ENCODE measurements at regions not wholly inside any gene's neighbourhood (a gene's known extent, or its start where the extent isn't known, plus 50 kb on each side); places are given as distances from the start of the nearest gene placed in this dataset.

DNA sequence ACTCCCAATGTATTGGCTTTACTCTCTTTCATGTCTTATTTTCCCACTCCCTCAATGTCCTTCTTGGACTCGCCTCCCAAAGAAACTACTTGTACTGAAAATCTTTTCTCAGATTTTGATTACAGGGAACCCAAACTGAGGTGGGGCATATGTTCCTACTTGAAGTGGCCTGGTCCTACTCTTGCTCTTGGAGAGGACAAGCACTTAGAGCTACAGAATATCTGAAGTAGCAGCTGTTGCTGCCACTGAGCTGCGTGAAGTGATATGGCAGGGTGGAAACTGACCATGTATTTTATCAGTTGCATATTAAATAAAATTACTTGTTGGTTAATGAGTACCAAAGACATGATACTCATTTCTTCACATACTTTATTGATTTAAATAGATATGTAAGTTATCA lies 129.5 kb downstream of the TSEN15 start:
- Histone ChIP-seq H3K4me1 (ENCODE audit: control insufficient read depth, insufficient read depth, low read length) (no peaks in the 10 kb centered on the region), H3K36me3 (ENCODE audit: control insufficient read depth in 2 of 2, insufficient read depth in 1 of 2, low read length in 2 of 2) (no peaks in the 10 kb centered on the region), H3K9me3 (ENCODE audit: control insufficient read depth, insufficient read depth, low read depth, low read length) (no peaks in the 10 kb centered on the region), H3K27ac (ENCODE audit: extremely low read depth, low read depth, low read length) (no peak overlapping the region), H3K4me3 (ENCODE audit: low read depth, low read length) (no peak overlapping the region)
- CTCF ChIA-PET = no interaction called here
- POLR2A ChIA-PET = no interaction called here
- TF ChIP-seq ZNF311 (tag by site-specific recombination; IDR thresholded peaks at IDR 0.05; ENCODE audit: borderline replicate concordance) (no peak), GLIS2 (tag by site-specific recombination; IDR thresholded peaks at IDR 0.05) (no peak), ZNF530 (tag by site-specific recombination; IDR thresholded peaks at IDR 0.05; ENCODE audit: low read depth) (no peak), ZNF830 (tag by site-specific recombination; IDR thresholded peaks at IDR 0.05; ENCODE audit: low read depth) (no peak), ZNF202 (tag by site-specific recombination; IDR thresholded peaks at IDR 0.05; ENCODE audit: borderline replicate concordance) (no peak), ZNF600 (tag by site-specific recombination; IDR thresholded peaks at IDR 0.05) (no peak), SALL2 (tag by site-specific recombination; IDR thresholded peaks at IDR 0.05; ENCODE audit: borderline replicate concordance) (no peak), ZNF214 (tag by site-specific recombination; IDR thresholded peaks at IDR 0.05; ENCODE audit: borderline replicate concordance) (no peak), ZNF677 (tag by site-specific recombination; IDR thresholded peaks at IDR 0.05) (no peak), ZNF777 (tag by site-specific recombination; IDR thresholded peaks at IDR 0.05; ENCODE audit: borderline replicate concordance) (no peak), ZNF658 (tag by site-specific recombination; IDR thresholded peaks at IDR 0.05) (no peak), ZNF239 (tag by site-specific recombination; IDR thresholded peaks at IDR 0.05) (no peak), ZBTB1 (tag by site-specific recombination; IDR thresholded peaks at IDR 0.05) (no peak), IKZF3 (tag by site-specific recombination; IDR thresholded peaks at IDR 0.05) (no peak), ZNF114 (tag by site-specific recombination; IDR thresholded peaks at IDR 0.05) (no peak)
- TF ChIP-seq, protein P1, sequence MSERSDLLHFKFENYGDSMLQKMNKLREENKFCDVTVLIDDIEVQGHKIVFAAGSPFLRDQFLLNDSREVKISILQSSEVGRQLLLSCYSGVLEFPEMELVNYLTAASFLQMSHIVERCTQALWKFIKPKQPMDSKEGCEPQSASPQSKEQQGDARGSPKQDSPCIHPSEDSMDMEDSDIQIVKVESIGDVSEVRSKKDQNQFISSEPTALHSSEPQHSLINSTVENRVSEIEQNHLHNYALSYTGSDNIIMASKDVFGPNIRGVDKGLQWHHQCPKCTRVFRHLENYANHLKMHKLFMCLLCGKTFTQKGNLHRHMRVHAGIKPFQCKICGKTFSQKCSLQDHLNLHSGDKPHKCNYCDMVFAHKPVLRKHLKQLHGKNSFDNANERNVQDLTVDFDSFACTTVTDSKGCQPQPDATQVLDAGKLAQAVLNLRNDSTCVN (tag by site-specific recombination; optimal IDR thresholded peaks at IDR 0.05) = no peak
- TF ChIP-seq, protein P2, sequence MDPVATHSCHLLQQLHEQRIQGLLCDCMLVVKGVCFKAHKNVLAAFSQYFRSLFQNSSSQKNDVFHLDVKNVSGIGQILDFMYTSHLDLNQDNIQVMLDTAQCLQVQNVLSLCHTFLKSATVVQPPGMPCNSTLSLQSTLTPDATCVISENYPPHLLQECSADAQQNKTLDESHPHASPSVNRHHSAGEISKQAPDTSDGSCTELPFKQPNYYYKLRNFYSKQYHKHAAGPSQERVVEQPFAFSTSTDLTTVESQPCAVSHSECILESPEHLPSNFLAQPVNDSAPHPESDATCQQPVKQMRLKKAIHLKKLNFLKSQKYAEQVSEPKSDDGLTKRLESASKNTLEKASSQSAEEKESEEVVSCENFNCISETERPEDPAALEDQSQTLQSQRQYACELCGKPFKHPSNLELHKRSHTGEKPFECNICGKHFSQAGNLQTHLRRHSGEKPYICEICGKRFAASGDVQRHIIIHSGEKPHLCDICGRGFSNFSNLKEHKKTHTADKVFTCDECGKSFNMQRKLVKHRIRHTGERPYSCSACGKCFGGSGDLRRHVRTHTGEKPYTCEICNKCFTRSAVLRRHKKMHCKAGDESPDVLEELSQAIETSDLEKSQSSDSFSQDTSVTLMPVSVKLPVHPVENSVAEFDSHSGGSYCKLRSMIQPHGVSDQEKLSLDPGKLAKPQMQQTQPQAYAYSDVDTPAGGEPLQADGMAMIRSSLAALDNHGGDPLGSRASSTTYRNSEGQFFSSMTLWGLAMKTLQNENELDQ (tag by site-specific recombination; IDR thresholded peaks at IDR 0.05; ENCODE audit: low read depth) = no peak

DNA sequence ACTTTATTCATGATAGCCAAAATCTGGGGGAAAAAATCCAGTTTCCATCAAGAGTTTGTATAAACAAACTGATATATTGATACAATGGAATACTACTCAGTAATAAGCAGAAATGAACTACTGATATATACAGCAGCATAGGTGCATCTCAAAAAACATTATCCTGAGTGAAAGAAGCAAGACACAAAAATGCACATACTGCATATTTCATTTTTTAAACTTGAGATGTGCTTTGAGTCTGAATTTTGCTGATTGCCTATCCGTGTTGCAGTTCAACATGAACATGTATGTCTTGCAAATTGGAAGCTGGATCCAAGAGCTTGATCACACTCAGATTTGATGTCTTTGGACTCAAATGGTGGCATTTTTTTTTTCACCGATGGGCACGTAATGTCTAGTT lies 132.4 kb downstream of the TSEN15 start:
- Histone ChIP-seq H3K9me3 (ENCODE audit: control insufficient read depth, insufficient read depth, low read depth, low read length) (no peaks in the 10 kb centered on the region), H3K27ac (ENCODE audit: extremely low read depth, low read depth, low read length) (no peak overlapping the region), H3K4me3 (ENCODE audit: low read depth, low read length) (no peak overlapping the region), H3K4me1 (ENCODE audit: control insufficient read depth, insufficient read depth, low read length) (no peaks in the 10 kb centered on the region), H3K36me3 (ENCODE audit: control insufficient read depth in 2 of 2, insufficient read depth in 1 of 2, low read length in 2 of 2) (no peaks in the 10 kb centered on the region)
- ChIA-PET POLR2A (no interaction called here), CTCF (no interaction called here)
- TF ChIP-seq ZNF510 (tag by site-specific recombination; IDR thresholded peaks at IDR 0.05; ENCODE audit: insufficient replicate concordance) (no peak), ZNF37A (tag by site-specific recombination; IDR thresholded peaks at IDR 0.05) (no peak), GFI1B (tag by site-specific recombination; IDR thresholded peaks at IDR 0.05) (no peak), GLIS2 (tag by site-specific recombination; IDR thresholded peaks at IDR 0.05) (no peak), ZNF335 (tag by site-specific recombination; conservative IDR thresholded peaks at IDR 0.05) (no peak)
- TF ChIP-seq, protein P3, sequence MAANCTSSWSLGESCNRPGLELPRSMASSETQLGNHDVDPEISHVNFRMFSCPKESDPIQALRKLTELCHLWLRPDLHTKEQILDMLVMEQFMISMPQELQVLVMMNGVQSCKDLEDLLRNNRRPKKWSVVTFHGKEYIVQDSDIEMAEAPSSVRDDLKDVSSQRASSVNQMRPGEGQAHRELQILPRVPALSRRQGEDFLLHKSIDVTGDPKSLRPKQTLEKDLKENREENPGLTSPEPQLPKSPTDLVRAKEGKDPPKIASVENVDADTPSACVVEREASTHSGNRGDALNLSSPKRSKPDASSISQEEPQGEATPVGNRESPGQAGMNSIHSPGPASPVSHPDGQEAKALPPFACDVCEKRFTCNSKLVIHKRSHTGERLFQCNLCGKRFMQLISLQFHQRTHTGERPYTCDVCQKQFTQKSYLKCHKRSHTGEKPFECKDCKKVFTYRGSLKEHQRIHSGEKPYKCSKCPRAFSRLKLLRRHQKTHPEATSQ (tag by site-specific recombination; IDR thresholded peaks at IDR 0.05) = no peak
- TF ChIP-seq, protein P4, sequence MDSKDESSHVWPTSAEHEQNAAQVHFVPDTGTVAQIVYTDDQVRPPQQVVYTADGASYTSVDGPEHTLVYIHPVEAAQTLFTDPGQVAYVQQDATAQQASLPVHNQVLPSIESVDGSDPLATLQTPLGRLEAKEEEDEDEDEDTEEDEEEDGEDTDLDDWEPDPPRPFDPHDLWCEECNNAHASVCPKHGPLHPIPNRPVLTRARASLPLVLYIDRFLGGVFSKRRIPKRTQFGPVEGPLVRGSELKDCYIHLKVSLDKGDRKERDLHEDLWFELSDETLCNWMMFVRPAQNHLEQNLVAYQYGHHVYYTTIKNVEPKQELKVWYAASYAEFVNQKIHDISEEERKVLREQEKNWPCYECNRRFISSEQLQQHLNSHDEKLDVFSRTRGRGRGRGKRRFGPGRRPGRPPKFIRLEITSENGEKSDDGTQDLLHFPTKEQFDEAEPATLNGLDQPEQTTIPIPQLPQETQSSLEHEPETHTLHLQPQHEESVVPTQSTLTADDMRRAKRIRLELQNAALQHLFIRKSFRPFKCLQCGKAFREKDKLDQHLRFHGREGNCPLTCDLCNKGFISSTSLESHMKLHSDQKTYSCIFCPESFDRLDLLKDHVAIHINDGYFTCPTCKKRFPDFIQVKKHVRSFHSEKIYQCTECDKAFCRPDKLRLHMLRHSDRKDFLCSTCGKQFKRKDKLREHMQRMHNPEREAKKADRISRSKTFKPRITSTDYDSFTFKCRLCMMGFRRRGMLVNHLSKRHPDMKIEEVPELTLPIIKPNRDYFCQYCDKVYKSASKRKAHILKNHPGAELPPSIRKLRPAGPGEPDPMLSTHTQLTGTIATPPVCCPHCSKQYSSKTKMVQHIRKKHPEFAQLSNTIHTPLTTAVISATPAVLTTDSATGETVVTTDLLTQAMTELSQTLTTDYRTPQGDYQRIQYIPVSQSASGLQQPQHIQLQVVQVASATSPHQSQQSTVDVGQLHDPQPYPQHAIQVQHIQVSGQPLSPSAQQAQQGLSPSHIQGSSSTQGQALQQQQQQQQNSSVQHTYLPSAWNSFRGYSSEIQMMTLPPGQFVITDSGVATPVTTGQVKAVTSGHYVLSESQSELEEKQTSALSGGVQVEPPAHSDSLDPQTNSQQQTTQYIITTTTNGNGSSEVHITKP (tag by site-specific recombination; IDR thresholded peaks at IDR 0.05) = no peak
- TF ChIP-seq, protein P5, sequence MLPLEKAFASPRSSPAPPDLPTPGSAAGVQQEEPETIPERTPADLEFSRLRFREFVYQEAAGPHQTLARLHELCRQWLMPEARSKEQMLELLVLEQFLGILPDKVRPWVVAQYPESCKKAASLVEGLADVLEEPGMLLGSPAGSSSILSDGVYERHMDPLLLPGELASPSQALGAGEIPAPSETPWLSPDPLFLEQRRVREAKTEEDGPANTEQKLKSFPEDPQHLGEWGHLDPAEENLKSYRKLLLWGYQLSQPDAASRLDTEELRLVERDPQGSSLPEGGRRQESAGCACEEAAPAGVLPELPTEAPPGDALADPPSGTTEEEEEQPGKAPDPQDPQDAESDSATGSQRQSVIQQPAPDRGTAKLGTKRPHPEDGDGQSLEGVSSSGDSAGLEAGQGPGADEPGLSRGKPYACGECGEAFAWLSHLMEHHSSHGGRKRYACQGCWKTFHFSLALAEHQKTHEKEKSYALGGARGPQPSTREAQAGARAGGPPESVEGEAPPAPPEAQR (tag by site-specific recombination; IDR thresholded peaks at IDR 0.05) = no peak
- TF ChIP-seq, protein P6, sequence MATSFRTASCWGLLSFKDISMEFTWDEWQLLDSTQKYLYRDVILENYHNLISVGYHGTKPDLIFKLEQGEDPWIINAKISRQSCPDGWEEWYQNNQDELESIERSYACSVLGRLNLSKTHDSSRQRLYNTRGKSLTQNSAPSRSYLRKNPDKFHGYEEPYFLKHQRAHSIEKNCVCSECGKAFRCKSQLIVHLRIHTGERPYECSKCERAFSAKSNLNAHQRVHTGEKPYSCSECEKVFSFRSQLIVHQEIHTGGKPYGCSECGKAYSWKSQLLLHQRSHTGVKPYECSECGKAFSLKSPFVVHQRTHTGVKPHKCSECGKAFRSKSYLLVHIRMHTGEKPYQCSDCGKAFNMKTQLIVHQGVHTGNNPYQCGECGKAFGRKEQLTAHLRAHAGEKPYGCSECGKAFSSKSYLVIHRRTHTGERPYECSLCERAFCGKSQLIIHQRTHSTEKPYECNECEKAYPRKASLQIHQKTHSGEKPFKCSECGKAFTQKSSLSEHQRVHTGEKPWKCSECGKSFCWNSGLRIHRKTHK (tag by site-specific recombination; IDR thresholded peaks at IDR 0.05) = no peak
